CD14-positive monocyte (primary cell): ENCODE measurements at regions not wholly inside any gene's neighbourhood (a gene's known extent, or its start where the extent isn't known, plus 50 kb on each side); places are given as distances from the start of the nearest gene placed in this dataset.

ENCODE experiments used
- DNase-seq, 3 donors: peaks; one replicate each; pipeline ENCODE4 v3.0.0-alpha.2; 2011 to 2022
- H2AFZ ChIP-seq: 2 replicates; pipeline ENCODE4 v1.6.0; 2012; ENCODE audit warnings: mild to moderate bottlenecking, low read depth, low read length, inconsistent platforms; ENCODE audit not compliant: insufficient read depth, poor library complexity, severe bottlenecking
- H3K27ac ChIP-seq, 2 donors: 1 replicate in 1 of 2; 2 replicates in 1 of 2; pipeline ENCODE4 v1.5.1; 2012 to 2013; ENCODE audit warnings: low read length in 2 of 2, control low read depth in 1 of 2, inconsistent platforms in 1 of 2, low read depth in 1 of 2, mild to moderate bottlenecking in 1 of 2
- H3K27me3 ChIP-seq, 2 donors: one replicate each; pipeline versions ENCODE4 v1.6.0 to v1.6.1; 2011 to 2013; ENCODE audit warnings: low read length in 2 of 2; ENCODE audit not compliant: control insufficient read depth in 2 of 2, insufficient read depth in 2 of 2
- H3K36me3 ChIP-seq, 2 donors: replicated peaks in 1 of 2; 1 replicate in 1 of 2; 2 replicates in 1 of 2; pipeline versions ENCODE4 v1.5.1 to v1.6.1; 2012 to 2013; ENCODE audit warnings: low read length in 2 of 2, control low read depth in 1 of 2, inconsistent platforms in 1 of 2, mild to moderate bottlenecking in 1 of 2; ENCODE audit not compliant: insufficient read depth in 2 of 2, control insufficient read depth in 1 of 2
- H3K4me1 ChIP-seq, 2 donors: 1 replicate in 1 of 2; 2 replicates in 1 of 2; pipeline versions ENCODE4 v1.5.1 to v1.6.1; 2012 to 2013; ENCODE audit warnings: low read length in 2 of 2, control low read depth in 1 of 2, inconsistent platforms in 1 of 2, mild to moderate bottlenecking in 1 of 2, moderate library complexity in 1 of 2; ENCODE audit not compliant: insufficient read depth in 2 of 2, control insufficient read depth in 1 of 2
- H3K4me2 ChIP-seq: replicated peaks from 2 replicates; pipeline ENCODE3; 2012; ENCODE audit warnings: low read length, moderate library complexity, mild to moderate bottlenecking; ENCODE audit not compliant: poor library complexity, severe bottlenecking; ENCODE audit errors: extremely low read depth
- H3K4me3 ChIP-seq, 3 experiments: fragments of 200-600 bp in 1 of 3; sonication (generic) in 1 of 3; replicated peaks in 1 of 3; 1 replicate in 2 of 3; 2 replicates in 1 of 3; pipeline ENCODE4 v1.5.1; 2011 to 2013; ENCODE audit warnings: low read length in 3 of 3, mild to moderate bottlenecking in 3 of 3, control low read depth in 2 of 3, low read depth in 2 of 3, inconsistent platforms in 1 of 3, moderate library complexity in 1 of 3
- H3K79me2 ChIP-seq: 2 replicates; pipeline ENCODE4 v1.6.0; 2012; ENCODE audit warnings: mild to moderate bottlenecking, control low read depth, inconsistent platforms, low read length, moderate library complexity; ENCODE audit not compliant: insufficient read depth
- H3K9ac ChIP-seq: 2 replicates; pipeline ENCODE4 v1.6.0; 2017; ENCODE audit warnings: low read length, mild to moderate bottlenecking; ENCODE audit not compliant: insufficient read depth, poor library complexity, severe bottlenecking
- H3K9me3 ChIP-seq, 2 donors: replicated peaks in 1 of 2; 1 replicate in 1 of 2; 2 replicates in 1 of 2; pipeline versions ENCODE4 v1.5.1 to v1.6.1; 2012 to 2013; ENCODE audit warnings: low read length in 2 of 2, control low read depth in 1 of 2; ENCODE audit not compliant: control insufficient read depth in 1 of 2, insufficient read depth in 1 of 2
- H4K20me1 ChIP-seq: 2 replicates; pipeline ENCODE4 v1.6.0; 2012; ENCODE audit warnings: mild to moderate bottlenecking, low read length, control low read depth, moderate library complexity; ENCODE audit not compliant: insufficient read depth
- H3K27ac Mint-ChIP-seq, 7 donors: one replicate each; pipeline ENCODE4 v1.8.0; 2020; ENCODE audit warnings: mild to moderate bottlenecking in 7 of 7, mixed read lengths in 7 of 7, moderate library complexity in 6 of 7, inconsistent platforms in 2 of 7
- H3K27me3 Mint-ChIP-seq, 3 donors: one replicate each; pipeline ENCODE4 v1.8.0; 2021 to 2022; ENCODE audit warnings: low read depth in 3 of 3, mild to moderate bottlenecking in 3 of 3, mixed read lengths in 3 of 3, moderate library complexity in 3 of 3, inconsistent platforms in 1 of 3
- H3K36me3 Mint-ChIP-seq, 2 donors: one replicate each; pipeline ENCODE4 v1.8.0; 2020; ENCODE audit warnings: mixed read lengths in 2 of 2, inconsistent platforms in 1 of 2, mild to moderate bottlenecking in 1 of 2
- H3K4me1 Mint-ChIP-seq: one replicate; pipeline ENCODE4 v1.8.0; 2020; ENCODE audit warnings: mild to moderate bottlenecking, mixed read lengths
- H3K4me3 Mint-ChIP-seq, 2 donors: one replicate each; pipeline ENCODE4 v1.8.0; 2020; ENCODE audit warnings: mild to moderate bottlenecking in 2 of 2, mixed read lengths in 2 of 2, moderate library complexity in 1 of 2
- H3K9me3 Mint-ChIP-seq, 7 donors: one replicate each; pipeline ENCODE4 v1.8.0; 2020 to 2022; ENCODE audit warnings: mixed read lengths in 7 of 7, mild to moderate bottlenecking in 6 of 7, moderate library complexity in 6 of 7, inconsistent platforms in 2 of 7
- WGBS: methylation state at CpG from one replicate; pipeline ENCODE4 v1.1.5; 2013; ENCODE audit warnings: missing lambda C conversion rate; ENCODE audit not compliant: insufficient coverage; 5-methylcytosine and 5-hydroxymethylcytosine counted together
- intact Hi-C, 2 donors: fragments of 100-400 bp; cut with micrococcal nuclease; formaldehyde crosslinking; loops; one replicate each; pipeline versions ENCODE4 v1.15.0 to v1.15.1; 2023
- TF ChIP-seq, protein P1 (sequence below): fragments of 200-600 bp; IDR thresholded peaks from one replicate; pipeline ENCODE4 v1.8.0; 2022; ENCODE audit warnings: antibody characterized with exemption, mild to moderate bottlenecking

DNA sequence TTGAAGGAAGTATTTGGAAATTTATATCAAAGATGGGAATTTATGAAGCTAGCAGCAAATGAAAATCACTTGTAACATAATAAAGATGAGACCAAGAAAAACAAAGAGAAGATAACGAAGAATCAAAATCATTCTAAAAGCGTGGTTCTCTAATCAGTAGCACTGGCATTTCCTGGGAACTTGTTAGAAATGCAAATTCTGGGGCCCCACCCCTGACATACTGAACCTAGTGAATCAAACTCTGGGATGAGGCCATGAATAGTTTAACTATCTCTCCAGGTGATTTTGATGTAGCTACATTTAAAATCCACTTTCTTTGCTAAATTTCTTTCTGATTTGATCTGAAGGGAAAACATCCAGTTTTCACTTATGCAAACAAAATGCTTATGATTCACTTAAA is 1075.6 kb downstream of the HACE1 start:
- Histone ChIP-seq H3K79me2 (no peaks in the 10 kb centered on the region), H3K9ac (no peak overlapping the region), H4K20me1 (no peaks in the 10 kb centered on the region), H3K36me3 (no peaks in the 10 kb centered on the region), H2AFZ (no peak overlapping the region), H3K4me2 (no peak overlapping the region), H3K27me3 (no peaks in the 10 kb centered on the region), H3K9me3 (no peaks in the 10 kb centered on the region), H3K4me1 (no peaks in the 10 kb centered on the region), H3K27ac (no peak overlapping the region), H3K4me3 (no peak overlapping the region)
- no peak overlapping the region for H3K4me3 Mint-ChIP-seq
- WGBS, result 33% methylated on average over 1 of the region's 2 CpGs
- peaks cover 0 to 3% (median 0%) of the 10 kb centered on the region in 7 donors for H3K9me3 Mint-ChIP-seq
- no peaks in the 10 kb centered on the region for H3K27me3 Mint-ChIP-seq
- H3K4me1 Mint-ChIP-seq, result no peaks in the 10 kb centered on the region
- H3K27ac Mint-ChIP-seq, result no peak overlapping the region
- intact Hi-C loops, result no loop called here
- no peak for DNase-seq
- TF ChIP-seq, protein P1, sequence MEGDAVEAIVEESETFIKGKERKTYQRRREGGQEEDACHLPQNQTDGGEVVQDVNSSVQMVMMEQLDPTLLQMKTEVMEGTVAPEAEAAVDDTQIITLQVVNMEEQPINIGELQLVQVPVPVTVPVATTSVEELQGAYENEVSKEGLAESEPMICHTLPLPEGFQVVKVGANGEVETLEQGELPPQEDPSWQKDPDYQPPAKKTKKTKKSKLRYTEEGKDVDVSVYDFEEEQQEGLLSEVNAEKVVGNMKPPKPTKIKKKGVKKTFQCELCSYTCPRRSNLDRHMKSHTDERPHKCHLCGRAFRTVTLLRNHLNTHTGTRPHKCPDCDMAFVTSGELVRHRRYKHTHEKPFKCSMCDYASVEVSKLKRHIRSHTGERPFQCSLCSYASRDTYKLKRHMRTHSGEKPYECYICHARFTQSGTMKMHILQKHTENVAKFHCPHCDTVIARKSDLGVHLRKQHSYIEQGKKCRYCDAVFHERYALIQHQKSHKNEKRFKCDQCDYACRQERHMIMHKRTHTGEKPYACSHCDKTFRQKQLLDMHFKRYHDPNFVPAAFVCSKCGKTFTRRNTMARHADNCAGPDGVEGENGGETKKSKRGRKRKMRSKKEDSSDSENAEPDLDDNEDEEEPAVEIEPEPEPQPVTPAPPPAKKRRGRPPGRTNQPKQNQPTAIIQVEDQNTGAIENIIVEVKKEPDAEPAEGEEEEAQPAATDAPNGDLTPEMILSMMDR, result no peak
- H3K36me3 Mint-ChIP-seq, result no peaks in the 10 kb centered on the region

DNA sequence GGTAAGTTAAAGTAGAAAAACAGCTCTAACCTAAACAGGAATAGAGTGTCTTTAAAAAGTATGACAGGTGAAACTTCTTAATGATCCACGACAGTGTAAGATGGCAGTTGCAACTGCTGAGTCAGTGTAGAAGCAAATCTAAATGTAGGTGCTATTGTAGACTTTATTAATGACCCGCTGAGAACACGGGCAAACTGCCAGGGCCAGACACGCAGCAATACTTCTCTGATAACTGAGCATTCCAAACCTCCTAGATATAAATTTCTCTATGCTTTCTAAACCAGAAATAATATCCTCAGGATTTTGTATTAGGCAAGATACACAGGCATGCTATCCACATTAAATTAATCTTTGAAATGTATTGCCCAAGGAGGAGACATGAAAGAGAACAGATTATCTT is 1076.4 kb downstream of the HACE1 start:
- Mint-ChIP-seq H3K9me3 (peaks cover 0 to 2% (median 0%) of the 10 kb centered on the region in 7 donors), H3K36me3 (no peaks in the 10 kb centered on the region)

More for the DNA sequence above, 1076.4 kb downstream of the HACE1 start:
- 75% methylated on average over 3 of the region's 4 CpGs for WGBS
- Histone ChIP-seq H2AFZ (no peak overlapping the region), H3K9ac (no peak overlapping the region), H3K36me3 (no peaks in the 10 kb centered on the region), H3K4me3 (no peak overlapping the region), H3K9me3 (no peaks in the 10 kb centered on the region), H3K27me3 (no peaks in the 10 kb centered on the region), H3K4me2 (no peak overlapping the region), H4K20me1 (no peaks in the 10 kb centered on the region), H3K27ac (no peak overlapping the region), H3K79me2 (no peaks in the 10 kb centered on the region), H3K4me1 (no peaks in the 10 kb centered on the region)
- H3K4me1 Mint-ChIP-seq, result no peaks in the 10 kb centered on the region
- no peak overlapping the region for H3K4me3 Mint-ChIP-seq
- TF ChIP-seq, protein P1, result no peak
- DNase-seq, result no peak
- H3K27me3 Mint-ChIP-seq, result no peaks in the 10 kb centered on the region
- H3K27ac Mint-ChIP-seq, result no peak overlapping the region
- intact Hi-C loops, result no loop called here
